ENCODE measurements at regions not wholly inside any gene's neighbourhood (a gene's known extent, or its start where the extent isn't known, plus 50 kb on each side); places are given as distances from the start of the nearest gene placed in this dataset.

DNA sequence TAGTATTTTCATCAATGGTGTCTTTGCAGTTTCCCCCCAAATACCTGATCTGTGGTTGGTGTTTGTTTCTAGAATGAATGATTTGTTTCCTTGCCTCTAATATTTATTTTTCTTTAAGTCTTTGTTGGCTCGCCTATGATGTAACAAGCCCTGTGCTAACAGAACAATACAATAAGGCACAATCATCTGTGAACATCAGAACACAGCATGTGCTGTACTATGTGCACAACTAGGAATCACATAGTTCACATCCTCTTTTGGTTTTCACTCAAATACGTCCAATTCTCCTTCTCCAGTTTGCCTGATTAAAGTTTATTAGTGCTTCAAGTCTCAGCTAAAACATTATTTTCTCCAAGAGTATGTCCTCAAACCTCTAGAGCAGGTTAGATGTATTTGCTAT lies 613.1 kb downstream of the EPHA7 start:
- no peak for DNase-seq

DNA sequence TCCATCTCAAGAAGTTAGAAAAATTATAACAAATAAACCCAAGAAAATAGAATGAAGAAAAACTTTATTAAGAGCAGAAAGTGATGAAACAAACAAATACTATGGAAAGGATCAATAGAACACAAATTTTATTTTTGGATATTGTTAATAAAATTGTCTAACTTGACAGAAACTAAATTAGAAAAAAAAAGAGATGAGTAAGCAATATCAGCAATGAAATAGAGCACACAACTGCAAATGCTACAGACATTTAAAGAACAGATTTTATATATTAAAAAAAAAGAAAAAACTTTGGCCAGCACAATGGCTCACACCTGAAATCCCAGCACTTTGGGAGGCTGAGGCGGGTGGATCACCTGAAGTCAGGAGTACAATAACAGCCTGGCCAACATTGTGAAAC lies 628.0 kb downstream of the EPHA7 start:
- no peak for DNase-seq

DNA sequence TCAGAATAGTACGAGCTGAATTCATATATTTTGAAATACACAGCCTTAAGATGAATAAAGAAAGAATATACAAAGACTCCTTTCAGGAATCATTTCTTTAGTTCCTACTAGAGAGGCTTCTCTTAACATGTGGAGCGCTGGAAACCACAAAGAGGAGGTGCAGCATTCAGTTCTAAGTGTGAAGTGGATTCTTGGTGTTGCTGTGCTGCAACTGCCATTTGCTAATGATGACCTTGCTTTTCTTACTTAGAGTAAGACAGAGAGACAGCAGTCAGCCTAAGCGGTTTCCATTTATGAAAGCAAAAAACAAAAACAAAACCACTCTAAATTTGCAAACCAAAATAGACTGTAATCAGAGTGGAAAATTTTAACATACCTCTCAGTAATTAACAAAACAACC lies 629.0 kb downstream of the EPHA7 start:
- DNase-seq: peak; percentile 12

DNA sequence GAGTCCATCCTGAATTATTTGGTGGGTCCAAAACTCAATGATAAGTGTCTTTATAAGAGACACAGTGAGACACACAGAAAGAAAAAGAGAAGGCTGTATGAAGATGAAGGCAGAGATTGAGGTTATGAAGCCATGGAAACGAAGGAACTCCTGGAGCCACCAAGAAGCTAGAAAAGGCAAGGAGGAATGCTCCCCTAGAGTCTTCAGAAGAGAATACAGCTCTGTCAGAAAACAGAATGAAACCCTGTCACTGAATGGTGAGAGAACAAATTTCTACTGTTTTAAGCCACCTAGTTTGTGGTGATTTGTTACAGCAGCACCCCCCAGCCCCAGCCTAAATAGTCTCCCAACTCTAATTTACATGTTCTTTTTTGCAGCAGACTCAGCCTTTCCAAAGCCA lies 635.1 kb downstream of the EPHA7 start:
- no peak for DNase-seq

DNA sequence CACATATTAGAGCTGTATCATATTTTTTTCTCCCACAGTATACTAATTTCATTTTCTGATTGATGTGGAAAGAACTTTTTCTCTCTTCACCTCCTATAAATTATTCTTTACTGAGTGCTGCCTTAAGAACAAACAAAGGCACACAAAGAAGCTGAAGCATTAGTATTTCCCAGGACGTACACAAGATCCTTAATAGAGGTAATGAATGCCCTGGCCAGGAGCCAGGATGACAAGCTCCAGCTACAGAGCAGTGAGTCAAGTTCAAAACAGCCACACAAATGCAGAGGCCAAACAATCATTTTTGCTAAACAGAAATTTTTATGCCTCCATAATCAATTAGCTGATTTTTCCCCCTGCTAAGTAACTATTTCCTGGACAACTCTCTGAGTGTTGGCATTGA lies 639.6 kb downstream of the EPHA7 start:
- peak; percentile 23 for DNase-seq

DNA sequence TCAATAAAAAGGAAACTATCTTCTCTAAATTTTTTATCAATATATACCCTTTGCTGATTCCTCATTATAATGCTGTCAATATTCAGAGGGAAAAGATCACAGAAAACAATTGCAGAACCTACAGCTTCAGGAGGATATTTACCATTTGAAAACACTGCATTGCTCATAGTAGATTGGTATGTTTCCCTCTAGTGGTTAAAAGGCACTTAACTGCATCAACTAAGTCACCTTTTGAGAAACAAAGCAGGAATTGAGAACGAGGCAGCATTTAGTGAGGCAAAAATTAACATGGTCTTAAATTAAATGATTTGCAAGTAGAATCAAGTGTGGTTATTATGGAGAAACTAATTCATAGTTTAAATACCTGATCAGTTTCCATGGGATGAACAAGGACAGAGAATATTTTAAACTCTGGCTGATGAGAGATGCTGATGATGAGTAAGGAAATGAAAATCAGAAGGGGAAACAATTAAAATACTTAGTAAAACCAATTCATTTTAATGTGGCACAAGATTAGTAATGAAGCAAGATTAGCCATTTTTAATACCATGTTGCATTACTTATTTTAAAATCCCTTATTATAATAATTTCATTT lies 642.1 kb downstream of the EPHA7 start:
- peak; percentile 50 for DNase-seq

DNA sequence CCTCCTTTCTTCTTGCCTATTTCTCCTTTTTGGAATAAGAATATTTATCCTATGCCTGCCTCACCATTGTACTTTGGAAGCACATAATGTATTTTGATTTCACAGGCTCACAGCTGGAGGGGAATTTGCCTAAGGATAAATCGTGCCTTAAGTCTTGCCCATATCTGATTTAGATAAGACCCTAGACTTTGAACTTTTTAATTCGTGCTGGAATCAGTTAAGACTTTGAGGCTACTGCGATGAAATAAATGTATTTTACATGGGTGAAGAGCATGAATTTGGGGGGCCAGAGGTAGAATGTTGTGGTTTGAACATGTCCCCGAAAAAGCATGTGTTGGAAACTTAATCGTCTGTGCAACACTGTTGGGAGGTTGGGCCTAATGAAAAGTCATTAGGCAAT lies 648.8 kb downstream of the EPHA7 start:
- no peak for DNase-seq

DNA sequence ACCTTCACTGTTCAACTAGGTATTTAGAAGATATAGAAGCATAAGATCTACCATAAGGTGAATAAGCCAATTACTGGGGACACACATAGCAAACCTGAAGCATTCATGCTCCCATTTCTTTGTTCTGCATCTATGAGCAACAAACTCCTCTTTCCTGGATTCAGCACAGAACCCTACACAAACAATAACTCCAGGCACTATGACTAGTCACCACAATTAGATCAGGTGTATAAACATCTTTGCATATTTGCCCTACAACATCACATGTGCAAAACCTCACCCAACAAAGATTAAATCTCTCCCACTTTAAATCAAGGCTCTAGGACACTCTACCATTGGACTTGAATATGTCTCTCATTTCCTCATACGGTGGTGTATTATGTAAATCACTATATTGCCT lies 652.3 kb downstream of the EPHA7 start:
- no peak for DNase-seq

DNA sequence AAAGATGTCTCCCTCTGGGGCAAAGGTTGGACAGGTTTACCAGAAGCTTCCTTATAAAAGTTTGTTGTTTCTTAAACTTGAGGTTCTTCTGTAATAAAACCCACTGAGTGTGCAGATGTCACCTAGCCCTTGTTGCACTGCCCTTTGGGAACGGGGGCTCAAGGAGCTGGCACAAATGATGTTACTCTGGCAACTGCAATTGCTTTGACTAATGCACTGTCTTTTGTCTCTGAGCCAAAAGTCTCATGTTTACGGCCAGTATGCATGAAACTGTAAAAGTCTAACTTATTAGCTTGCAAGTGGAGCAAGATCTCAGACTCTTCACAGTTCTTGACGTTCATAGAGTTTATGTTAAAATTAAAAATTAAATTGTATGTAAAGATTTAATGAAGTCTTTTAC lies 655.7 kb downstream of the EPHA7 start:
- DNase-seq: no peak

DNA sequence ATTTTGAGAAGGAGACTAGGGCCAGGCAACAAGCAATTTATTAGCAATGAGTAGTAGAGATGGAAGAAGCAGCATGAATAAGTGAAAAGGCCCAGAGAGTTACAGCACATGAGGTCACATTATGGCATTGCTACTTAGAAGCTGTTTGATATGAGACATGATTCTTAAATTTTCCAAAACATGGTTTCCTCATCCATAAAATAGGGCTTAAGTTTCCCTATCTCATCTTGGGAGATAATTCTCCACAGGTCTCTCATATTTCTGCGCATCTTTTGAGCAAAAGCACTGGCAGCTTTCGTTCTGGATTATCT lies 656.1 kb downstream of the EPHA7 start:
- DNase-seq: no peak

DNA sequence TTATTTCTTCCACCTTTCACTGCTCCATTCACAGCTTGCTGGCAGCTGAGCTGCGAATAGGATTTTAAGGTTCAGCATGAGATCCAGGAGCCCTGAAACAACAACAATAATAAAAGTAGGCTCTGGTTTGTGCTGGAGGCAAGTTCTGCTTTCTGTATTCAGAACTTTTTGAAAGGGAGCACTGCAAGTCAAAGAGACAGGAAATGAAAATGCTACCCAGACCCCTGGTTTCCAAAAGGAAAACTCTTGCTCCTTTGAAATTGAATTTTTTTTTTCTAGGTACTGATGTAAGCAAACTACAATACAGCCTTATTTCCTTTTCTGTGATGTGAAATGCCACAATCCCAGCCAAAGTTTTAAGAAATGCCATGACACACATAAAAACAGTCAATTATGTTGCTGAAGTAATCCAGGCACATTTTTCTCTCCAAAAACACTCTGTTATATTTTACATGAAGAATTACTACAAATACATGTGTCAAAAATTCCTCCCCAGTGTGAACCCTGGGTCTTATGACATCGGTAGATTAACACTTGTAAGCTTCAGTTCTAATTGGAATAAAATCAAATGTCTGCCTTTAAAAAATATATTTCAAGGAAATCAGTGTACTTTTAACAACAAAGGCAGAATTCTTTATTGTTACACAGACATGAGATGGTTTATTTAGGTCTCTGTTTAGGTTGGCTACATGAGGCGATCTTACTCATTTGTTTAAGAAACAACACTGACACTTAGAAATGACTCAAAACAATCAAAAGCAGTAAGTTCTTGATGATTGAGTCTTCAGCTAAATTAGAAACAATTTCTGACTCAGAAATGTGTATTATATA lies 656.7 kb downstream of the EPHA7 start:
- no peak for DNase-seq

DNA sequence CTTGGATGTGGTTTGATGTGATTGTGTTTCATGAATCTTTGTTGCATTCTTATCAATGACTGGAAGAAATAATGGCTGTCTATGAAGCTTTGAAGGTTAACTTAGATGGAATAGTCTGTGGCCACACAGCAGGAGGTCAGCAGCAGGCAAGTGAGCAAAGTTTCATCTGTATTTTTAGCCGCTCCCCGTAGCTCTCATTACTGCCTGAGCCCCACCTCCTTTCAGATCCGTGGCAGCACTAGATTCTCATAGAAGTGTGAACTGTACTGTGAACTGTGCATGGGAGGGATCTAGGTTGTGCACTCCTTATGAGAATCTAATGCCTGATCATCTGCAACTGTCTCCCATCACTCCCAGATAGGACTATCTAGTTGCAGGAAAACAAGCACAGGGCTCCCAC lies 660.2 kb downstream of the EPHA7 start:
- no peak for DNase-seq

DNA sequence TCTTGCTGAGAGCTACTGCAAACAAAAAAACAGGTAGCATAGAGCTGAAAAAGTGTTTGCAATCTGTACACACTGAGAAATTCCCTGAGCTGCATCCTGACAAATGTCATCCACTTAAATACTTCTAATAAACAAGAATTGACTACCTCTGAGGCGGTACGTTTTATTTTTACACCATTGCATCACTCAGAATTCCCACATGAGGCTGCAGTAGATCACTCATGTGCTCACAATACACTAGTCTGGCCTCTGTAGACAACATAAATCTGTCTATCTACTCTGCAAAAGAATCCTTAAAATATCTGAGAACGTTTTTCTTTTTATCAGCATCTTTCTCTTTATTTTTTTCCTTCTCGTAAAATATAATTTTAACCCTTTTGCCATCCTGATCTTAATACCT lies 661.4 kb downstream of the EPHA7 start:
- DNase-seq: no peak

DNA sequence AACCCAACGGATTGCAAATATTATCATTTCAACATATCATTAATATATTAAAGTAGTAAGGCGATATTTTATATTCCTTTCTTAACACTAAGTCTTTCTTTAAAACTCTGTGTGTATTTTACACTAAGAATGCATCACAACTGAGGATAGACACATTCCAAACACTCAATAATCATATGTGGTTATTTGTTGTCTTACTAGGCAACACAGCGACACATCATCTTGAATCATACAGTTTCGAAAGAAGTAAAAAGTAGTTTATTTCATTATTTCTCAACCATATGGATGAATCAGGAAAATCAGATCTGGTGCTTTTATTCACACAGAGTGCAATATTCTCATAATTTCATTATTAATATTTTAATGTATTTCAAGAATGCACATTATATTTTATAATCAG lies 662.4 kb downstream of the EPHA7 start:
- DNase-seq: no peak

DNA sequence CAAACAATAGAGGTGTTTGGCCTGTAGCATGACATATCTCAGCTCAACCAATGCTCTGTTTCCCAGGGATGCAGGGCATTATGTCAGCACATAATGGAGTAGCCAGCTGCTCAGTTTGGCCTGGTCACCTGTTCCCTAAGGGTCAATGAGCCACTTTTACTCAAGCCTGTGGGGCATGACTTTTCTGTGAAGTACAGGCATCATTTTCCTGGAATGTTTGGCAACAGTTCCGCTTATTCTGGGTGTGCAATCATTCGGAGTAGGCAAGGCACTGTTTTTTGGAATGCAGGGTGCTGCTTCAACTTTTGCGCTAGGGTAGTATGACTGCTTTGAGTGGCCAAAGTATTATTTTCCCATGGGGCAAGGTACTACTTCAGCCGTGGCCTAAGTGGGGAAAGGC lies 665.4 kb downstream of the EPHA7 start:
- DNase-seq: no peak

DNA sequence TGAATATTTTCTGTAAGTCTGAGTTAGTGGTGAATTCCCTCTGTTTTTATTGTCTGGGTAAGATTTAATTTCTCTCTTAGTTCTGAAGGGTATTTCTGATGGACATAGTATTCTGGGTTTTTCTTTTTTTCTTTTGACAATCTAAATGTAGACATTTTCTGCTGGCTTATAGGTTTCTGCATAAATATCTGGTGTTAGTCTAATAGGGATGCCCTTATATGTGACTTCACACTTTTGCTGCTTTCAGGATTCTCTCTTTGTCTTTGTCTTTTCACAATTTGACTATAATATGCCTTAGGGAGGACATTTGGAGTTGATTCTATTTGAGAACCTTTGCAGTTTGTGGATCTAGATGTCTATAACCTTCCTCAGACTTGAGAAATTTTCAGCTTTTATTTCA lies 667.2 kb downstream of the EPHA7 start:
- DNase-seq: no peak

DNA sequence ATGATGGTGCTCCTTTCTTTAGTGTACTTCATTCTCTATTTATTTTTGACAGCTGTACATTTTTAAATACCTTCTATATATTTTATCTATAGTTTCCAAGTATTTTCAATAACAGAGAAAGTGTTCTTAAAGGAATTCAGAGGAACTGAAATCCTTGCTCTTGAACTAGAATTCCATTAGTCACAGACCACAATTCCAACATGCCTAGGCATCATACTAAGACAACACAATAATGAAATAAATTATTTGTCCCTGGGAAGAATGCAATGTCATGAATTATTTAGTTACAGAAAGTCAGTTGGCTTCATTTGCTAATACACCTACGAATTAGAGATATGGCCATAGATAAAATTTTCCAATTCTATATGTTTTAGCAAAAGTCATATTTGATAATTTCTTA lies 671.2 kb downstream of the EPHA7 start:
- DNase-seq: no peak

DNA sequence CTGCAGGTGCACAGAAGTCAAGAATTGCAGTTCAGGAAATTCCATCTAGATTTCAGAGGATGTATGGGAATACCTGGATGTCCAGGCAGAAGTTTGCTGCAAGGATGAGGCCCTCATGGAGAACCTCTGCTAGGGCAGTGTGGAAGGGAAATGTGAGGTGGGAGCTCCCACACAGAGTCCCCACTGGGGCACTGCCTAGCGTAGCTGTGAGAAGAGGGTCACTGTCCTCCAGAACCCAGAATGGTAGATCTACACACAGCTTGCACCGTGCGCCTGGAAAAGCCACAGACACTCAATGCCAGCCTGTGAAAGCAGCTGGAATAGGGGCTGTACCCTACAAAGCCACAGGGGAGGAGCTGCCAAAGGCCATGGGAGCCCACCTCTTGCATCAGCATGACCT lies 681.4 kb downstream of the EPHA7 start:
- DNase-seq: no peak

DNA sequence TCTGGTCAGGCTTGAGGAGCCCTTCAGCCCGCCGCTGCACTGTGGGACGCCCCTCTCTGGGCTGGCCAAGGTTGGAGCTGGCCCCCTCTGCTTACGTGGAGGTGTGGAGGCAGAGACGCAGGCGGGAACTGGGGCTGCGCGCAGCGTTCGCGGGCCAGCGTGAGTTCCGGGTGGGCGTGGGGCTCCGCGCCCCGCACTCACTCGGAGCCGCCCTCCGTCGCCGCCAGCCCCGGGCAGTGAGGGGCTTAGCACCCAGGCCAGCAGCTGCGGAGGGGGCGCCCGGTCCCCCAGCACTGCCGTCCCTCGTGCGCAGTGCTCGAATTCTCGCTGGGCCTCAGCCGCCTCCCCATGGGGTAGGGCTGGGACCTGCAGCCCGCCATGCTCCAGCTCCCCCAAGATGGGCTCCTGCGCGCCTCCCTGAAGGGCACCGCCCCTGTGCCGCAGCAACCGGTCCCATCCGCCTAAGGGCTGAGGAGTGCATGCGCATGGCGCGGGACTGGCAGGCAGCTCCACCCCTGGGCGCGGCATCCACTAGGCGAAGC lies 695.9 kb downstream of the EPHA7 start:
- no peak for DNase-seq

DNA sequence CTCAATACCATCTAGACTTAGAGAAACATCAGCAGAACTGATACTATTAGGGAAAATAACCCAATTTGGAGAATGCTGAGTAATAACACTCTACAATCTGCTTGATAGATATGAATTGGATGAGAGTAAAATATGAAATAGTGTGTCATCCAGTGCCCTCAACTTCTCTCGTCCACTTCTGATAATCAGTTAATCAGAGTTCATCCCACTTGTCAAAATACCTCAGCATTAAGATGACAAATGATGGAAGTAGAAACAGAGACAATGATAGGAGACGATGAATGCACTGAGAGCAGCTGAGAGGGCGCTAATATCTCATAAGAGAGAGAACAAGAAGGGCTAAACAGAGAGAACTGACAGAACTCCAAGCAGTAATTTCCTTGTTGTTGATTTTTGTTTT lies 699.6 kb downstream of the EPHA7 start:
- DNase-seq: no peak

DNA sequence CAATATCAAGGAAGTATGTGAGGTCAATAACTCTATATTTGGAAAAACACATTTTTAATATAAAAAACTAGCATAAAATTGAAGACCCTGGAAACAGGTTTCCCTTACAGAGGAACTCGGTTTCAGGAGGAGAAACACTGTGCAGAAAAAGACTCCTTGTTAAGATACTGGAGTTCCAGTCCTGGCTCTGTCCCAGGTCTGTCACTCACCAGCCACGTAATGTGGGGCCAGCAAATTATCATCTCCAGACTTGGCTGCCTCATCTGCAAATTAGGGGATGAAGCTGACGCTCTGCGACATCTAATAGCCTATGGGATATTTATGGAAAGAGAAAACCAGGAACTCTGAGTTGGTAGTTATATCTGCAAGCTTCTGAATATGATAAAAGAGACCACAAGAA lies 702.7 kb downstream of the EPHA7 start:
- DNase-seq: no peak

DNA sequence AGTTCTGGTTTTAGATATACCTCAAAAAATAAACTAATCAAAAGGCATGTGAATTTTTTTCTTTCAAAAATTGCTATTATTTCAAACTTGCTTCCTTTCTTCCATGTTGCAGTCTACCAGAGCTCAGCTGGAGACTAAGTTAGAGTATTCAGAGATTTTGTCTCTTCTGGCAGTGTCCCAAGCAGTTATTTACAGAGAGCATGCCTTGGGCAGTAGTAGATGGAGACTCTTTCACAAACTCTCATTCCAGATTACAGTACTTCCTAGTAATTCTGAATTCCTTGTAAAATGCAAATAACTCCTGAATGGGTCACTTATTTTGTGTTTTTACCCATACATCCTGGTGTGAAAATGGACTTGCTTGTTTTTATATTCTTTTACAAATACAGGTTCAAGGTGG lies 703.4 kb downstream of the EPHA7 start:
- no peak for DNase-seq

DNA sequence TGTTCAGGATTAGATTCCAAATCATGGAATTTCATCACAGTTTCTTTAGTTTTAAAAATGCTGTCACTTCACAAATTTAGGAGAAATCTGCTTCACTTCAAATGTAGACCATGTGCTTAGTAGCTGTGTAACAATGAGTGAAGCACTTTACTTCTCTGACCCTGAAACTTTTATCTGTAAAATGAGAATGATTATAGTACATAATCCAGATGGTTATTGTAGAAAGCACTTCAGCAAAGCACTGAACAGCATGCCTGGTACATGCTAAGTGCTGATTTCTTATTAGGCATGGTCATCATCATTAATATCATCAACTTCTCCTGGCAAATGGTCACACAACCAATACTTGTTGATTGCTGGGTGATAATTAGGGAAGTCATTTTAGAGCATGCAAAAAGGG lies 705.0 kb downstream of the EPHA7 start:
- DNase-seq: no peak

DNA sequence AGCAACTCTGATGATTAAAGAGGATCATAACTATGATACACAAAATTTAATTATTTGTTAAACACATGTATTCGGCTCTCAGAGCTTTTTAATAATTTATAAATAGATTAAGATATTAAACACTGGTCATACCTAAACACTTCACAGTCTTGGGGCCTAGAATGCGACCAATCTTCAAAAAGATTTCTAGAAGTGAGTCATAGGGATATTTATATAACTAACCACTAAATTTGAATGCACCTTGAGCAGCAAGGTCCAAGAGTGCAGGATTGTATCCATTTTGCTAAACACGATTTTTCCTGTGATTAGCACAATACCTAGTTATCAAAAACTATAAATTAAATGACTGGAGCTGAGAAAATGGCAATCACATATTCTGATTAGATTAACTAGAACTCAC lies 709.3 kb downstream of the EPHA7 start:
- DNase-seq: no peak

DNA sequence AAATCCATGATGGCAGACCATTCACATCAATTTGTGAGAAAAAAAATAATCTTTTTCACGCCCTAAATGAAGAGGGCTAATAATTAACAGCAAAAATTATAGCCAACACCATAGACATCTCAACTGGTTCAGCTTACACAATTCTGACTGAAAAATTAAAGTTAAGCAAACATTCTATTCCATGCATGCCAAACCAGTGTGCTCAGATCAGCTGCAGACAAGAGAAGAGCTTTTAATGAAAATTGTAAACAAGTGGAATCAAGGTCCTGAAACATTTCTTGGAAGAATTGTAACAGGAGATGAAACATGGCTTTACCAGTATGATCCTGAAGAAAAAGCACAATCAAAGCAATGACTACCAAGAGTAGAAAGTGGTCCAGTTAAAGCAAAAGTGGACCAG lies 710.4 kb downstream of the EPHA7 start:
- DNase-seq: no peak

Data from NCI-H510A treated with DMSO at 0.1 percent for 48 hours (cell line).